Choroid plexus epithelial cell (primary cell): ENCODE measurements at regions not wholly inside any gene's neighbourhood (a gene's known extent, or its start where the extent isn't known, plus 50 kb on each side); places are given as distances from the start of the nearest gene placed in this dataset.

Source experiments
- DNase-seq: peaks from one replicate; pipeline ENCODE4 v3.0.0-alpha.2; 2010; ENCODE audit warnings: low read depth
- H3K4me3 ChIP-seq: 2 replicates; pipeline ENCODE4 v1.5.1; 2011; ENCODE audit warnings: low read depth, mild to moderate bottlenecking, control low read depth, low read length, moderate library complexity
- CTCF ChIP-seq: conservative IDR thresholded peaks from 2 replicates; pipeline ENCODE4 v1.5.1; 2011; ENCODE audit warnings: low read depth, mild to moderate bottlenecking, control low read depth, inconsistent platforms, low read length, moderate library complexity

GRCh38 chr10:128213156-128213555 is 86.9 kb upstream of the MKI67 start:
- no peak overlapping the region for H3K4me3 ChIP-seq
- DNase-seq: no peak
- no peak for TF ChIP-seq CTCF

GRCh38 chr10:128215733-128216132 is 89.5 kb upstream of the MKI67 start:
- H3K4me3 ChIP-seq: no peak overlapping the region
- no peak for TF ChIP-seq CTCF
- no peak for DNase-seq

- no peak for TF ChIP-seq CTCF
- H3K4me3 ChIP-seq: no peak overlapping the region
- no peak for DNase-seq
Observed at GRCh38 chr10:128217136-128217535, 90.9 kb upstream of the MKI67 start.

GRCh38 chr10:128218161-128218560 is 91.9 kb upstream of the MKI67 start:
- no peak overlapping the region for H3K4me3 ChIP-seq
- no peak for DNase-seq
- TF ChIP-seq CTCF: no peak

GRCh38 chr10:128219295-128219694 is 93.1 kb upstream of the MKI67 start:
- no peak for TF ChIP-seq CTCF
- DNase-seq: no peak
- no peak overlapping the region for H3K4me3 ChIP-seq

- no peak for DNase-seq
- TF ChIP-seq CTCF: no peak
Observed at GRCh38 chr10:128220021-128220420, 93.8 kb upstream of the MKI67 start.

GRCh38 chr10:128221117-128221516 is 94.9 kb upstream of the MKI67 start:
- no peak for DNase-seq
- no peak for TF ChIP-seq CTCF

More at GRCh38 chr10:128220021-128220420, 93.8 kb upstream of the MKI67 start:
- no peak overlapping the region for H3K4me3 ChIP-seq

More at GRCh38 chr10:128221117-128221516, 94.9 kb upstream of the MKI67 start:
- no peak overlapping the region for H3K4me3 ChIP-seq
